Activated B cell treated with CpG ODN at 0.5 μM for 24 hours (primary cell): ENCODE measurements at regions not wholly inside any gene's neighbourhood (a gene's known extent, or its start where the extent isn't known, plus 50 kb on each side); places are given as distances from the start of the nearest gene placed in this dataset.
"Not testable (repeated sequence)": the region's sequence is repeated elsewhere in the genome, so short reads cannot be mapped to it uniquely, and the experiment has no call there.

Experiments
- ATAC-seq: fragments of 200-7000 bp; cut with Tn5 transposase; one replicate; pipeline ENCODE4 v1.10.0; 2021; ENCODE audit warnings: low read depth, mild to moderate bottlenecking, moderate library complexity
- CTCF ChIA-PET: fragments of 350-600 bp; sonication (Branson Sonifier 250); formaldehyde crosslinking; loops from one replicate; lab custom pipeline; 2021; ENCODE audit warnings: antibody characterized with exemption; lab: Charles Lee
- POLR2A ChIA-PET: fragments of 350-600 bp; sonication (Branson Sonifier 250); formaldehyde crosslinking; loops from one replicate; lab custom pipeline; 2021; ENCODE audit warnings: antibody characterized with exemption; lab: Charles Lee
- DNase-seq: peaks from one replicate; pipeline ENCODE4 v3.0.0; 2022
- H3K27ac Mint-ChIP-seq: one replicate; pipeline ENCODE4 v1.8.0; 2020; ENCODE audit warnings: mixed read lengths
- H3K27me3 Mint-ChIP-seq: one replicate; pipeline ENCODE4 v1.8.0; 2021; ENCODE audit warnings: mixed read lengths
- H3K36me3 Mint-ChIP-seq: one replicate; pipeline ENCODE4 v1.8.0; 2021; ENCODE audit warnings: low read depth, mixed read lengths
- H3K4me1 Mint-ChIP-seq: one replicate; pipeline ENCODE4 v1.8.0; 2021; ENCODE audit warnings: mixed read lengths
- H3K4me3 Mint-ChIP-seq: one replicate; pipeline ENCODE4 v1.8.0; 2020; ENCODE audit warnings: mild to moderate bottlenecking, mixed read lengths
- H3K9me3 Mint-ChIP-seq: one replicate; pipeline ENCODE4 v1.8.0; 2020; ENCODE audit warnings: mixed read lengths
- CTCF ChIP-seq: fragments of 200-600 bp; IDR thresholded peaks from one replicate; pipeline ENCODE4 v1.8.0; 2022; ENCODE audit warnings: antibody characterized with exemption, mild to moderate bottlenecking
- intact Hi-C: fragments of 100-400 bp; cut with micrococcal nuclease; formaldehyde crosslinking; loops from one replicate; pipeline ENCODE4 v1.15.1; 2024

GRCh38 chr2:32874931-32875330, 71.8 kb upstream of the LTBP1 start:
- H3K4me3 Mint-ChIP-seq = no peak overlapping the region
- ChIA-PET POLR2A (no interaction called here), CTCF (no interaction called here)
- no peaks in the 10 kb centered on the region for H3K27me3 Mint-ChIP-seq
- DNase-seq (no peak), ATAC-seq (no peak)
- H3K36me3 Mint-ChIP-seq = no peaks in the 10 kb centered on the region
- no peaks in the 10 kb centered on the region for H3K4me1 Mint-ChIP-seq
- no peak overlapping the region for H3K27ac Mint-ChIP-seq
- intact Hi-C loops = no loop called here
- no peak for TF ChIP-seq CTCF
- no peaks in the 10 kb centered on the region for H3K9me3 Mint-ChIP-seq

GRCh38 chr2:32877587-32878510, 68.9 kb upstream of the LTBP1 start:
- intact Hi-C loops = no loop called here
- POLR2A ChIA-PET = no interaction called here
- H3K4me3 Mint-ChIP-seq = no peak overlapping the region
- no peak overlapping the region for H3K27ac Mint-ChIP-seq
- peaks cover 2% of the 10 kb centered on the region for H3K27me3 Mint-ChIP-seq
- ATAC-seq (no peak), DNase-seq (no peak)
- H3K4me1 Mint-ChIP-seq = no peaks in the 10 kb centered on the region
- TF ChIP-seq CTCF = no peak
- no peaks in the 10 kb centered on the region for H3K36me3 Mint-ChIP-seq
- no peaks in the 10 kb centered on the region for H3K9me3 Mint-ChIP-seq
- CTCF ChIA-PET = no interaction called here

- H3K36me3 Mint-ChIP-seq, H3K9me3 Mint-ChIP-seq, intact Hi-C loops, ATAC-seq, POLR2A ChIA-PET, H3K4me1 Mint-ChIP-seq, CTCF ChIA-PET, H3K27ac Mint-ChIP-seq, H3K27me3 Mint-ChIP-seq, DNase-seq, H3K4me3 Mint-ChIP-seq: not testable (repeated sequence)
Measured at GRCh38 chr2:32879943-32880342, 66.8 kb upstream of the LTBP1 start.

GRCh38 chr2:32882816-32883810, 63.6 kb upstream of the LTBP1 start:
- ATAC-seq = no peak
- Mint-ChIP-seq H3K4me1 (no peaks in the 10 kb centered on the region), H3K27me3 (peaks cover 4% of the 10 kb centered on the region), H3K36me3 (no peaks in the 10 kb centered on the region), H3K4me3 (no peak overlapping the region), H3K9me3 (no peaks in the 10 kb centered on the region), H3K27ac (no peak overlapping the region)
- ChIA-PET CTCF (no interaction called here), POLR2A (no interaction called here)
- intact Hi-C loops = no loop called here
- TF ChIP-seq CTCF = no peak
- DNase-seq = no peak

GRCh38 chr2:32884346-32884745, 62.4 kb upstream of the LTBP1 start:
- Mint-ChIP-seq H3K9me3 (no peaks in the 10 kb centered on the region), H3K27me3 (peaks cover 4% of the 10 kb centered on the region), H3K27ac (no peak overlapping the region), H3K4me3 (no peak overlapping the region), H3K4me1 (no peaks in the 10 kb centered on the region), H3K36me3 (no peaks in the 10 kb centered on the region)
- no peak for TF ChIP-seq CTCF
- intact Hi-C loops = no loop called here
- DNase-seq = no peak
- CTCF ChIA-PET = no interaction called here
- ATAC-seq = no peak
- POLR2A ChIA-PET = interaction anchor here (0.6 kb wide), 1 partner anchor 131 kb away, joined by 6 read pairs; no protein-coding TSS in a partner anchor

- H3K27ac Mint-ChIP-seq, CTCF ChIA-PET, DNase-seq, H3K36me3 Mint-ChIP-seq, intact Hi-C loops, H3K4me1 Mint-ChIP-seq, ATAC-seq, H3K4me3 Mint-ChIP-seq, H3K9me3 Mint-ChIP-seq, POLR2A ChIA-PET, H3K27me3 Mint-ChIP-seq: not testable (repeated sequence)
Measured at GRCh38 chr2:32886397-32887055, 60.2 kb upstream of the LTBP1 start.
